G401 (cell line): ENCODE measurements at regions not wholly inside any gene's neighbourhood (a gene's known extent, or its start where the extent isn't known, plus 50 kb on each side); places are given as distances from the start of the nearest gene placed in this dataset.

ENCODE experiments used
- DNase-seq: peaks from one replicate; pipeline ENCODE4 v3.0.0-alpha.2; 2015; ENCODE audit warnings: low spot score
- in situ Hi-C: cut with HindIII; loops from 2 replicates; pipeline ENCODE4 v1.10.0; 2016; ENCODE audit warnings: low sequenced_read_pairs, mixed read lengths

GRCh38 chr4:144518181-144518895 is 127.6 kb upstream of the HHIP start:
- in situ Hi-C loops: no loop called here
- DNase-seq: no peak

- in situ Hi-C loops: no loop called here
- DNase-seq: no peak
Measured at GRCh38 chr4:144531841-144532240, 114.1 kb upstream of the HHIP start.

- in situ Hi-C loops: no loop called here
Measured at GRCh38 chr4:144547678-144548298, 98.2 kb upstream of the HHIP start.

GRCh38 chr4:144556636-144557035 is 89.3 kb upstream of the HHIP start:
- DNase-seq: no peak
- in situ Hi-C loops: no loop called here

More at GRCh38 chr4:144547678-144548298, 98.2 kb upstream of the HHIP start:
- no peak for DNase-seq

GRCh38 chr4:144557404-144557803 is 88.6 kb upstream of the HHIP start:
- in situ Hi-C loops: no loop called here
- DNase-seq: no peak

- peak; percentile 65 for DNase-seq
- in situ Hi-C loops: no loop called here
Measured at GRCh38 chr4:144562019-144562705, 83.8 kb upstream of the HHIP start.

- in situ Hi-C loops: no loop called here
- no peak for DNase-seq
Measured at GRCh38 chr4:144564358-144564757, 81.6 kb upstream of the HHIP start.

GRCh38 chr4:144565527-144566195 is 80.3 kb upstream of the HHIP start:
- DNase-seq: no peak
- in situ Hi-C loops: no loop called here

GRCh38 chr4:144572660-144573059 is 73.3 kb upstream of the HHIP start:
- in situ Hi-C loops: no loop called here
- DNase-seq: no peak

GRCh38 chr4:144574000-144574399 is 72.0 kb upstream of the HHIP start:
- DNase-seq: no peak
- in situ Hi-C loops: no loop called here

- in situ Hi-C loops: no loop called here
- no peak for DNase-seq
Measured at GRCh38 chr4:144574509-144574908, 71.4 kb upstream of the HHIP start.

- DNase-seq: peak; percentile 17
- in situ Hi-C loops: no loop called here
Measured at GRCh38 chr4:144575181-144575580, 70.8 kb upstream of the HHIP start.

- DNase-seq: no peak
- in situ Hi-C loops: no loop called here
Measured at GRCh38 chr4:144578681-144579080, 67.3 kb upstream of the HHIP start.

- no peak for DNase-seq
- in situ Hi-C loops: no loop called here
Measured at GRCh38 chr4:144579411-144580030, 66.4 kb upstream of the HHIP start.

- no peak for DNase-seq
- in situ Hi-C loops: no loop called here
Measured at GRCh38 chr4:144580430-144580829, 65.5 kb upstream of the HHIP start.

- in situ Hi-C loops: no loop called here
- DNase-seq: no peak
Measured at GRCh38 chr4:144582105-144582850, 63.7 kb upstream of the HHIP start.

- no peak for DNase-seq
Measured at GRCh38 chr4:144582975-144583374, 63.0 kb upstream of the HHIP start.

GRCh38 chr4:144583658-144584057 is 62.3 kb upstream of the HHIP start:
- no peak for DNase-seq
- in situ Hi-C loops: no loop called here

More at GRCh38 chr4:144582975-144583374, 63.0 kb upstream of the HHIP start:
- in situ Hi-C loops: no loop called here

- in situ Hi-C loops: no loop called here
- no peak for DNase-seq
Measured at GRCh38 chr4:144584428-144584827, 61.5 kb upstream of the HHIP start.
